ENCODE measurements at regions not wholly inside any gene's neighbourhood (a gene's known extent, or its start where the extent isn't known, plus 50 kb on each side); places are given as distances from the start of the nearest gene placed in this dataset.

GRCh38 chr4:137180349-137180748 lies 351.9 kb downstream of the PCDH18 start:
- H3K9ac ChIP-seq = no peak overlapping the region
- H3K27me3 ChIP-seq (ENCODE audit: control insufficient read depth, insufficient read depth, low read length) = no peaks in the 10 kb centered on the region
- H3K9me3 ChIP-seq (ENCODE audit: control insufficient read depth, low read length) = no peaks in the 10 kb centered on the region
- H2AFZ ChIP-seq = no peak overlapping the region
- H3K4me2 ChIP-seq (ENCODE audit: low read length) = no peak overlapping the region
- no peaks in the 10 kb centered on the region for H3K4me1 ChIP-seq
- no peak overlapping the region for H3K27ac ChIP-seq
- no peak overlapping the region for H3K4me3 ChIP-seq (ENCODE audit: low read depth, low read length)
- H3K79me2 ChIP-seq = no peaks in the 10 kb centered on the region
- TF ChIP-seq CTCF (IDR thresholded peaks at IDR 0.05) = no peak
- H3K36me3 ChIP-seq (ENCODE audit: control insufficient read depth, insufficient read depth, low read length) = no peaks in the 10 kb centered on the region

- no peak overlapping the region for H3K27ac ChIP-seq
- H3K4me3 ChIP-seq (ENCODE audit: low read depth, low read length) = no peak overlapping the region
- no peaks in the 10 kb centered on the region for H3K4me1 ChIP-seq
- H2AFZ ChIP-seq = no peak overlapping the region
- no peaks in the 10 kb centered on the region for H3K79me2 ChIP-seq
- no peaks in the 10 kb centered on the region for H3K9me3 ChIP-seq (ENCODE audit: control insufficient read depth, low read length)
- H3K36me3 ChIP-seq (ENCODE audit: control insufficient read depth, insufficient read depth, low read length) = no peaks in the 10 kb centered on the region
- H3K4me2 ChIP-seq (ENCODE audit: low read length) = no peak overlapping the region
- no peak for TF ChIP-seq CTCF (IDR thresholded peaks at IDR 0.05)
- H3K27me3 ChIP-seq (ENCODE audit: control insufficient read depth, insufficient read depth, low read length) = no peaks in the 10 kb centered on the region
- no peak overlapping the region for H3K9ac ChIP-seq
Observed at GRCh38 chr4:137156807-137157206, 375.5 kb downstream of the PCDH18 start.

- no peak overlapping the region for H3K9ac ChIP-seq
- H3K9me3 ChIP-seq (ENCODE audit: control insufficient read depth, low read length) = no peaks in the 10 kb centered on the region
- no peak overlapping the region for H3K4me3 ChIP-seq (ENCODE audit: low read depth, low read length)
- H3K4me2 ChIP-seq (ENCODE audit: low read length) = no peak overlapping the region
- no peak overlapping the region for H2AFZ ChIP-seq
- no peak for TF ChIP-seq CTCF (IDR thresholded peaks at IDR 0.05)
- no peaks in the 10 kb centered on the region for H3K36me3 ChIP-seq (ENCODE audit: control insufficient read depth, insufficient read depth, low read length)
- H3K27me3 ChIP-seq (ENCODE audit: control insufficient read depth, insufficient read depth, low read length) = no peaks in the 10 kb centered on the region
- H3K4me1 ChIP-seq = no peaks in the 10 kb centered on the region
- no peak overlapping the region for H3K27ac ChIP-seq
- no peaks in the 10 kb centered on the region for H3K79me2 ChIP-seq
Observed at GRCh38 chr4:137156054-137156453, 376.2 kb downstream of the PCDH18 start.

GRCh38 chr4:137131201-137131600 lies 401.1 kb downstream of the PCDH18 start:
- H2AFZ ChIP-seq = no peak overlapping the region
- no peaks in the 10 kb centered on the region for H3K27me3 ChIP-seq (ENCODE audit: control insufficient read depth, insufficient read depth, low read length)
- no peaks in the 10 kb centered on the region for H3K79me2 ChIP-seq
- no peaks in the 10 kb centered on the region for H3K9me3 ChIP-seq (ENCODE audit: control insufficient read depth, low read length)
- no peak for TF ChIP-seq CTCF (IDR thresholded peaks at IDR 0.05)
- no peak overlapping the region for H3K4me2 ChIP-seq (ENCODE audit: low read length)
- H3K27ac ChIP-seq = no peak overlapping the region
- H3K36me3 ChIP-seq (ENCODE audit: control insufficient read depth, insufficient read depth, low read length) = no peaks in the 10 kb centered on the region
- no peak overlapping the region for H3K4me3 ChIP-seq (ENCODE audit: low read depth, low read length)
- H3K9ac ChIP-seq = no peak overlapping the region
- no peaks in the 10 kb centered on the region for H3K4me1 ChIP-seq

- no peak for TF ChIP-seq CTCF (IDR thresholded peaks at IDR 0.05)
- Histone ChIP-seq H3K9ac (no peak overlapping the region), H3K4me1 (no peaks in the 10 kb centered on the region)
Observed at GRCh38 chr4:137129845-137130244, 402.4 kb downstream of the PCDH18 start.

More at GRCh38 chr4:137129845-137130244, 402.4 kb downstream of the PCDH18 start:
- H3K36me3 ChIP-seq (ENCODE audit: control insufficient read depth, insufficient read depth, low read length) = no peaks in the 10 kb centered on the region
- H3K4me3 ChIP-seq (ENCODE audit: low read depth, low read length) = no peak overlapping the region
- H3K4me2 ChIP-seq (ENCODE audit: low read length) = no peak overlapping the region
- H3K27ac ChIP-seq = no peak overlapping the region
- H2AFZ ChIP-seq = no peak overlapping the region
- H3K27me3 ChIP-seq (ENCODE audit: control insufficient read depth, insufficient read depth, low read length) = no peaks in the 10 kb centered on the region
- H3K79me2 ChIP-seq = no peaks in the 10 kb centered on the region
- H3K9me3 ChIP-seq (ENCODE audit: control insufficient read depth, low read length) = no peaks in the 10 kb centered on the region

All from parathyroid adenoma (tissue), 2 donors.